HL-60 (cell line): ENCODE measurements at regions not wholly inside any gene's neighbourhood (a gene's known extent, or its start where the extent isn't known, plus 50 kb on each side); places are given as distances from the start of the nearest gene placed in this dataset.
"Not testable (repeated sequence)": the region's sequence is repeated elsewhere in the genome, so short reads cannot be mapped to it uniquely, and the experiment has no call there.

Experiments
- DNase-seq, 2 experiments: peaks; one replicate each; pipeline ENCODE4 v3.0.0-alpha.2; 2010 to 2020; ENCODE audit warnings: low read depth in 1 of 2, low spot score in 1 of 2
- H3K27ac ChIP-seq: fragments of 250-450 bp; sonication (Bioruptor Pico); replicated peaks from 2 replicates; pipeline ENCODE4 v1.5.1; 2020; ENCODE audit warnings: mild to moderate bottlenecking, moderate library complexity
- H3K27me3 ChIP-seq: fragments of 250-450 bp; sonication (Bioruptor Pico); 2 replicates; pipeline ENCODE4 v1.5.1; 2021; ENCODE audit warnings: mild to moderate bottlenecking, moderate library complexity; ENCODE audit not compliant: insufficient read depth, poor library complexity, severe bottlenecking
- H3K4me3 ChIP-seq: replicated peaks from 2 replicates; pipeline ENCODE4 v1.5.1; 2011; ENCODE audit warnings: mild to moderate bottlenecking, control low read depth, low read length; ENCODE audit not compliant: insufficient read depth
- CTCF ChIP-seq: IDR thresholded peaks from one replicate; pipeline ENCODE4 v1.5.1; 2011; ENCODE audit warnings: low read length, control low read depth, inconsistent platforms; ENCODE audit not compliant: insufficient read depth
- GABPA ChIP-seq: IDR thresholded peaks from 2 replicates; pipeline ENCODE4 v1.6.1; 2012; ENCODE audit warnings: low read depth
- POLR2AphosphoS5 ChIP-seq: IDR thresholded peaks from 2 replicates; pipeline ENCODE4 v1.6.1; 2012; ENCODE audit warnings: low read depth
- REST ChIP-seq: IDR thresholded peaks from 2 replicates; pipeline ENCODE4 v1.6.1; 2012; ENCODE audit warnings: low read depth; ENCODE audit not compliant: insufficient replicate concordance
- SPI1 ChIP-seq: IDR thresholded peaks from 2 replicates; pipeline ENCODE4 v1.6.1; 2012; ENCODE audit warnings: low read depth, mild to moderate bottlenecking, borderline replicate concordance

GRCh38 chr3:5699313-5699712 lies 511.8 kb downstream of the EDEM1 start:
- no peak for TF ChIP-seq REST
- TF ChIP-seq SPI1, result no peak
- TF ChIP-seq GABPA, result no peak
- TF ChIP-seq POLR2AphosphoS5, result no peak
- TF ChIP-seq CTCF, result no peak
- no peak overlapping the region for H3K27ac ChIP-seq
- H3K4me3 ChIP-seq, result no peak overlapping the region
- H3K27me3 ChIP-seq, result no peaks in the 10 kb centered on the region
- no peak for DNase-seq

- TF ChIP-seq SPI1 (no peak), CTCF (no peak), REST (no peak), GABPA (no peak), POLR2AphosphoS5 (no peak)
- no peaks in the 10 kb centered on the region for H3K27me3 ChIP-seq
- no peak overlapping the region for H3K4me3 ChIP-seq
- no peak for DNase-seq
- H3K27ac ChIP-seq, result no peak overlapping the region
These were observed 512.3 kb downstream of the EDEM1 start for GRCh38 chr3:5699811-5700210.

- not testable (repeated sequence) for DNase-seq, H3K4me3 ChIP-seq, H3K27me3 ChIP-seq, H3K27ac ChIP-seq
These were observed 513.5 kb downstream of the EDEM1 start for GRCh38 chr3:5701005-5701404.

- TF ChIP-seq CTCF, result no peak
- TF ChIP-seq SPI1, result no peak
- no peak for TF ChIP-seq REST
- TF ChIP-seq GABPA, result no peak
- no peak for TF ChIP-seq POLR2AphosphoS5
- Histone ChIP-seq H3K4me3 (no peak overlapping the region), H3K27me3 (no peaks in the 10 kb centered on the region), H3K27ac (no peak overlapping the region)
- DNase-seq, result no peak
These were observed 520.3 kb downstream of the EDEM1 start for GRCh38 chr3:5707794-5708193.
